GM21825 (cell line): ENCODE measurements at regions not wholly inside any gene's neighbourhood (a gene's known extent, or its start where the extent isn't known, plus 50 kb on each side); places are given as distances from the start of the nearest gene placed in this dataset.

Experiments used
- ATAC-seq: cut with Tn5 transposase; IDR thresholded peaks from one replicate; pipeline ENCODE4 v1.9.1; 2021; ENCODE audit warnings: mild to moderate bottlenecking, moderate library complexity; ENCODE audit not compliant: unreplicated experiment

DNA sequence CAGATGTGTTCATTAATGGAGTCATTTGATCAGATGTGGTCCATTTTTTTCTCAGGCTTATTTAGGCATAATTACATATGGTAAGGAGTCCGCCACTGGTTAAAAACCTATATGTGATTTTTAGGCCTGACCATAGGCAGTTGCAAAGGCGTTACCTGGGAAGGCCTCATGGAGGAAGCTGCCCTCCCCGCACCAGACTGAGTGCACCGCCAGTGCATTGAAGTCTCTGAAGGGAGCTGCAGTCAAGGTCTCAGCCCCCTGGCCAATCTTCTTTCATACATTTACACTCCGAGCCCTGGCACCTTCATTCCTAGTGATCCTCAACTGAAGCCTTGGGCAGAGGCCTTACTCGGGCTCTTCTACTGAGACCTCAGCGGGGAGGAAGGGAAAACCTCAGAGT is 898.2 kb upstream of the AGA start:
- no peak for ATAC-seq

DNA sequence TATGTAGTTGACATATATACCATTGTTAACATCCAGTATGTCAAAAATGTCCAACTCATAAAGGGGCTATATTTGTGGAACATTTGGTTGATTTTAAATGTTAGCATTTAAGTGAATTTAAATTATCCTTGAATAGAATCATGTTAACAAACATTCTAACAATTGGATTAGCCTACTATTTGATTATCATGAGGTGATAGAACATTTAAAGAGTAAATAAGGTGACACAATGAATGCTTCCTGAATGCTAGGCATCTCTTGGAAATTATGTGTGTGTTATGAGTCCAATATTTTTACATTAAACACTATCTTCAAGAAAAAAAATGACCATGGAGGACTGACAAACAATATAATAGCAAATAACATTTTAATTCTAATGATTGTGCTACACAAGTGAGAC is 901.9 kb upstream of the AGA start:
- ATAC-seq, result no peak

DNA sequence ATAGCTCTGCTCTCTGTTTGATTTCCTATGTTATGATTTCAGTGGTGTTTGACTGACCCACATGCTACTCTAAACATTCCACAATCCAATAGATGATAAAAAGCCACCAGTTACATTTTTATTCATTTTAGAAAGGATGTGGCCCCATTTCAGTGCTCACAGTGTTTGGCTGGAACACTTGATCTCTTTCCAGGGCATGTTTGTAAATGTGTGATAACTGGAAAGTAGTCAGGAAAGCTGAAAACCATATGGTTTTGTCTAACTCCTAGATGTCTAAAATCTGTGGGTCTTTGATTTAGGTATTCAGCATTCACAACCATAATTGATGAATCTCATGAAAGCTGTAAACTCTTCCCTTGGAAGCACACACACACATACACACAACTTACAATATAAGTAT is 904.9 kb upstream of the AGA start:
- no peak for ATAC-seq

DNA sequence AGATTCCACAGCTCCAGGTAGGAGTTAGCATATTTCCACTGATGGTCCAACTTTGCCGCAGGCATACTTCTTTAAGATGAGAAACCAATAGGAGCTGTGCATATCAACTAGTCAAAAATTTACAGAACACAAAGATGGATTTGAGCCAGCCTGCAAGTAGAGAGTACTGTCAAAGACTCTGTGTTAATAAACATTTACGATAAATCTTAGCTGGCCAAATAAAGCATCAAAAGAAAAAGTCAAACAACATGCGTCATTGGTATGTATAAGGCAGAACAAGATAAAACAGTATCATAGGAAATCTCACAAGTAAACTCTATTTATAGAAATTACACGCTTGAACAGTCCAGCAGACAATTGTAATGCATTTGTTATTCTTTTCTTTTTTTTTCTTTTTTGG is 907.4 kb upstream of the AGA start:
- ATAC-seq, result no peak

DNA sequence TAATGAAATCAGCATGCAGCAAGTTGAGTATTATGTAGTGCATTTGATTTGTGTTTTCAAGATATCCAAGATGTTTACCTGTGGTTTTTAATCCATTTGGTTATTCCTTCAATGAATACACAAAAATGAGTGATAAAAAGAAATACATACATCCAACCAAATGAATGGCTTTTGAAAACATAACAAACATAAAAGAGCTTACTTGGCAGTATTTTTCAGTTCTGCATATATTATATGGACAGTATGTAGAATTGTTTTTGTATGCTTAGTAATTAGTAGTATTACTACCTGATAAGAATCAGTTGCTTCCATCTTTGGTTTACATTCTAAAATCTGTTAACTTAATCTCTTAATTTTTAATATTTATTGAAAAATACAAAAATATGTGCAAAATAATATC is 908.9 kb upstream of the AGA start:
- ATAC-seq, result no peak

DNA sequence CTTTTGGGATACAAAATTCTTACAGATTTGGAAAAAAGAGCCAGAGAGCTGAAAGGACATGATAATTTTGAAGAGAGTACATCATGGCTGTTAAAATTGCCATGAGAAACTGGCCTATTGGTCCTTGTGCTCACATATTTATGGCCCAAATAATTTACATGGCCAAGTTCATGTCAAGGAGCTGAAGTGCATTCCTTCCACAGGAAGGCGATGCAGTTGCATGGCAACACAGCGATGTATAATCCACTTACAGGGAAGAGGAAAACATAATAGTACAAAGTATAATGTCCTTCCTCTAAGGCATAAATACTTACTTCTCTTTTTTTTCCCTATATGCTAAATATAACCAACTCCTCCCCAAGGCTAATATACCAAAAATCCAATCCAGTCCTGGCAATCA is 914.5 kb upstream of the AGA start:
- ATAC-seq, result no peak

DNA sequence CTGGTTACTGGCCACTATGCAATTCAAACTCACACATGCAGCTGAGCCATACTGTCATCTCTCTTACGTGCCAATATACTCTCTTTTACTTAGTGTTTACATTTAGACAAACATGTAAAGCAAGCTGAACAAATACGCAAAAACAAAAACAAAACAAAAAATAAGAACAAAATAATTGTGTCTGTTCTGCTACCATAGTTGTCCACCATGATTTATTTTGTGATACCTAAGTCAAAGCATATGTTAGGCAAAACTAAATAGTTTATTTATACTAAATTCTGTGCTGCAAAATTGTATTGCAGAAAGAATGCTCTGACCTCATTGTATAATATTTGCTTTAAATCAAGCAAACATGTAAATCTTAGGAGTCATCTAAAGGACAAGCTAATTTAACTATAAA is 943.2 kb upstream of the AGA start:
- no peak for ATAC-seq

GRCh38 chr4:178387756-178388155 is 945.5 kb upstream of the AGA start:
- ATAC-seq, result no peak

DNA sequence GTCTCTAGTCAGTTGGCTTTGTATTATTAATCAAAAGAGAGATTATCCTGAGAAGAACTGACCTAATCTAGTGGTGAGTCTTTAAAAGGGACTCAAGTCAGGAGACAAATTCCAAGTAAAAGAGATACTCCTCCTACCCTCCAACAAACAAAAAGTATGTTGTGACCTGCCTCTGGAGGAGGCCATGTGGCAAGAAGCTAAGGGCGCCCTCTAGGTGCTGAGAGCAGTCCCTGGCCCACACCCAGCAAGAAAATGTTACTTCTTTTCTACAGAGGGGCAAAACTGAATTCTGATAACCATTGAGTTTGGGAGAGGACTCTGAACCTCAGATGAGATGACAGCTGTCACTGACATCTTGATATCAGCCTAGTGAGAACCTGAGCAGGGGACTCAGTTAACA is 953.6 kb upstream of the AGA start:
- no peak for ATAC-seq

DNA sequence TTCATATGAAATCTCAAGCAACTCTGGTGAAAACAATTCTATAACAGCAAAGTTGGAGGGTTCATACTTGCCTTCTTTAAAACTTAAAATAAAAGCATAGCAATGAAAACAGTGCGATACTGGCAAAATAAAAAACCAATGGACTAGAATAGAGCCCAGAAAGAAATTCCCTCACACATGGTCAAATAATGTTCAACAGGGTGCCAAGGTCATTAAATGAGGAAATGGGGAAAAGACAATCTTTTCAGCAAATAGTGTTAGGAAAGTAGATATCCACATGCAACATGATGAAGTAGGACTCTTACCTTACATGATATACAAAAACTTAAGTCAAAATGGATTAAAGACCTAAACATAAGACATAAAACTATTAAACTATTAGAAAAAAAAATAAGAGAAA is 970.2 kb upstream of the AGA start:
- no peak for ATAC-seq

DNA sequence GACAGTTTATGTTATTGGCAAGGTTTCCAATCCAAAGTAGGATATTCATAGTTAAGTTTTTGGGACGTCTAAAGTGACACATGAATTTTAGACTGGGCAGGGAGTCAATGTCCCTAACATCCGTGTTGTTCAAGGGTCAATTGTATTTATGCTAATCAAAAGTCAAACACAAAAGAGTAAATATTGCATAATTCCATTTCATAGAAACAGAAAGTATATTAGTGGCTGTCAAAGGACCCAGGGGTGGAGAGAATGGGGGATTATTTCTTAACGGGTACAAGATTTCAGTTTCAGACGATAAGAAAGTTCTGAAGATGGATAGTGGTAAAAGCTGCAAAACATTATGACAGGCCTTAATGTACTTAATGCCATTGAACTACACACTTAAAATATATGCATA is 971.8 kb upstream of the AGA start:
- no peak for ATAC-seq

GRCh38 chr4:178414881-178415446 is 972.7 kb upstream of the AGA start:
- no peak for ATAC-seq

GRCh38 chr4:178415925-178416324 is 973.7 kb upstream of the AGA start:
- ATAC-seq, result no peak

- no peak for ATAC-seq
Observed at GRCh38 chr4:178423366-178423765, 981.1 kb upstream of the AGA start.

- ATAC-seq, result no peak
Observed at GRCh38 chr4:178426871-178427270, 984.6 kb upstream of the AGA start.

GRCh38 chr4:178427663-178428062 is 985.4 kb upstream of the AGA start:
- ATAC-seq, result no peak

GRCh38 chr4:178448372-178449035 is 1006.3 kb upstream of the AGA start:
- ATAC-seq, result no peak

- ATAC-seq, result no peak
Observed at GRCh38 chr4:178450614-178451013, 1008.4 kb upstream of the AGA start.

GRCh38 chr4:178453057-178453456 is 1010.8 kb upstream of the AGA start:
- ATAC-seq, result no peak

GRCh38 chr4:178457286-178457685 is 1015.0 kb upstream of the AGA start:
- ATAC-seq, result no peak

DNA sequence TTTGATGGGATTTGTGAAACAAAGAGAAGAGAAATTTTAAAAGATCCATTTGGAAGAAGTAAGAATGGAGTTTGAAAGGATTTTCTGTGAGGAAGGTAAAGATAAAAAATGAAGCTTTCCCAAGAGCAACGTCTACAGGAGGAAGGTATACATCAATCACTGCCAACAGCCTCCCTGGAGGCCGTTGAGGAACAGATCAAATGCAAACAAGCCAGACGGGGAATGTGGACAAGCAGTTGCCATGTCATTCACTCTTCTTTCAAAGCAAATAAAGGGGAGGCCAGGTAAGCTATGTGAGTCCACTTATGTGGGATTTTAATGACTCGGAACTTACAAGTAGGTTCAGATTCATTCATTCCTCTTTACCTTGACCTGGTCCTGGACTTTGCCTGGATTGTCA is 1020.5 kb upstream of the AGA start:
- ATAC-seq, result no peak

GRCh38 chr4:178463747-178464146 is 1021.5 kb upstream of the AGA start:
- ATAC-seq, result no peak
